GM12878 (cell line): ENCODE measurements at regions not wholly inside any gene's neighbourhood (a gene's known extent, or its start where the extent isn't known, plus 50 kb on each side); places are given as distances from the start of the nearest gene placed in this dataset.

Experiments used
- ATAC-seq: fragments of 200-7000 bp; cut with Tn5 transposase; 3 replicates; pipeline ENCODE4 v1.9.1; 2020; ENCODE audit warnings: mild to moderate bottlenecking, moderate library complexity
- BruUV-seq: library from RNA; stranded (reverse); fragments of 400-500 nt; replicated peaks from 2 replicates; lab custom pipeline; 2021; lab: Mats Ljungman, UMichigan
- CTCF ChIA-PET: fragments of 300-600 bp; sonication (Branson Sonifier 250); formaldehyde crosslinking; extraction: SDS; loops from one replicate; lab custom pipeline; 2021; ENCODE audit warnings: inconsistent platforms; lab: Yijun Ruan, JAX
- POLR2A ChIA-PET: fragments of 350-600 bp; formaldehyde crosslinking; extraction: SDS; loops from one replicate; lab custom pipeline; 2021; ENCODE audit warnings: inconsistent platforms; lab: Charles Lee
- RAD21 ChIA-PET: fragments of 300-600 bp; sonication (Branson Sonifier 250); formaldehyde crosslinking; loops from one replicate; lab custom pipeline; 2023; ENCODE audit warnings: antibody characterized with exemption; ENCODE audit not compliant: unreplicated experiment; lab: Charles Lee
- SMC1A ChIA-PET: fragments of 300-600 bp; sonication (Branson Sonifier 250); formaldehyde crosslinking; loops from one replicate; lab custom pipeline; 2023; ENCODE audit not compliant: unreplicated experiment, uncharacterized antibody; lab: Charles Lee
- DNase-seq: peaks from one replicate; pipeline ENCODE4 v3.0.0-alpha.2; 2011; ENCODE audit warnings: low read depth, low spot score
- FAIRE-seq: peaks from 3 replicates; lab custom pipeline; 2011; peaks lifted over from hg19 to GRCh38; lab: Jason Lieb, UNC
- H2AFZ ChIP-seq: 2 replicates; pipeline ENCODE4 v1.6.0; 2011; ENCODE audit warnings: low read depth, low read length, control low read depth; ENCODE audit not compliant: control insufficient read depth
- H3K27ac ChIP-seq: 2 replicates; pipeline ENCODE4 v1.5.1; 2011; ENCODE audit warnings: control low read depth; ENCODE audit not compliant: control insufficient read depth, insufficient read depth
- H3K27me3 ChIP-seq, 2 experiments: replicated peaks in 1 of 2; 2 replicates each; pipeline versions ENCODE4 v1.6.0 to v1.6.1; 2011; ENCODE audit warnings: low read length in 1 of 2; ENCODE audit not compliant: control insufficient read depth in 2 of 2, insufficient read depth in 2 of 2
- H3K36me3 ChIP-seq, 2 experiments: 2 replicates each; pipeline ENCODE4 v1.5.1; 2011; ENCODE audit warnings: low read length in 1 of 2; ENCODE audit not compliant: control insufficient read depth in 2 of 2, insufficient read depth in 2 of 2
- H3K4me1 ChIP-seq: 2 replicates; pipeline ENCODE4 v1.6.1; 2011; ENCODE audit warnings: mild to moderate bottlenecking, low read length, moderate library complexity, mixed read lengths; ENCODE audit not compliant: control insufficient read depth, insufficient read depth
- H3K4me2 ChIP-seq: 2 replicates; pipeline ENCODE4 v1.6.0; 2011; ENCODE audit warnings: control low read depth; ENCODE audit not compliant: control insufficient read depth, insufficient read depth
- H3K4me3 ChIP-seq: fragments of 200-600 bp; sonication (generic); 2 replicates; pipeline ENCODE4 v1.5.1; 2016
- H3K79me2 ChIP-seq: 2 replicates; pipeline ENCODE4 v1.6.0; 2011; ENCODE audit warnings: low read length; ENCODE audit not compliant: control insufficient read depth, insufficient read depth
- H3K9ac ChIP-seq: 2 replicates; pipeline ENCODE4 v1.8.0; 2011; ENCODE audit warnings: low read length, control low read depth, mixed read lengths; ENCODE audit not compliant: control insufficient read depth, insufficient read depth
- H3K9me3 ChIP-seq: replicated peaks from 3 replicates; pipeline ENCODE4 v1.5.1; 2011; ENCODE audit warnings: mild to moderate bottlenecking, low read length; ENCODE audit not compliant: control insufficient read depth, insufficient read depth
- H4K20me1 ChIP-seq: 2 replicates; pipeline ENCODE4 v1.6.0; 2011; ENCODE audit not compliant: control insufficient read depth, insufficient read depth
- CEBPB ChIP-seq, 2 experiments: fragments of 150-350 bp in 1 of 2; IDR thresholded peaks; 2 replicates each; pipeline ENCODE4 v1.6.1; 2012 to 2014; ENCODE audit warnings: low read depth in 2 of 2, low read length in 2 of 2, borderline replicate concordance in 1 of 2, inconsistent platforms in 1 of 2
- EGR1 ChIP-seq, 2 experiments: IDR thresholded peaks; 1 replicate in 1 of 2; 2 replicates in 1 of 2; pipeline ENCODE4 v1.6.1; 2011 to 2012; ENCODE audit warnings: low read depth in 2 of 2, low read length in 2 of 2, borderline replicate concordance in 1 of 2, mild to moderate bottlenecking in 1 of 2, moderate library complexity in 1 of 2
- IKZF1 ChIP-seq: fragments of 450-650 bp; conservative IDR thresholded peaks from 2 replicates; pipeline ENCODE4 v1.6.1; 2017; ENCODE audit warnings: antibody characterized with exemption, mild to moderate bottlenecking
- KLF5 ChIP-seq: fragments of 450-650 bp; IDR thresholded peaks from 2 replicates; pipeline ENCODE4 v1.6.1; 2014; ENCODE audit warnings: mild to moderate bottlenecking; ENCODE audit not compliant: partially characterized antibody
- PAX5 ChIP-seq: IDR thresholded peaks from 2 replicates; pipeline ENCODE4 v1.6.1; 2011; ENCODE audit warnings: low read depth, low read length, borderline replicate concordance
- POU2F2 ChIP-seq: IDR thresholded peaks from 3 replicates; pipeline ENCODE4 v1.6.1; 2011; ENCODE audit warnings: low read depth, mild to moderate bottlenecking, low read length, borderline replicate concordance
- RFX5 ChIP-seq: IDR thresholded peaks from 2 replicates; pipeline ENCODE4 v1.6.1; 2011; ENCODE audit warnings: low read depth, low read length, improper control_type of control experiment
- SUPT20H ChIP-seq: IDR thresholded peaks from 2 replicates; pipeline ENCODE4 v1.6.1; 2011; ENCODE audit warnings: low read depth, mild to moderate bottlenecking, low read length, moderate library complexity, borderline replicate concordance; ENCODE audit not compliant: control insufficient read depth
- ZNF217 ChIP-seq: fragments of 450-650 bp; IDR thresholded peaks from 2 replicates; pipeline ENCODE4 v1.6.1; 2017; ENCODE audit warnings: antibody characterized with exemption, mild to moderate bottlenecking
- WGBS: methylation state at CpG from one replicate; pipeline ENCODE4 v1.1.6; 2016; ENCODE audit warnings: low lambda C conversion rate; ENCODE audit not compliant: insufficient replicate concordance, insufficient coverage; ENCODE audit errors: missing lambda C conversion rate; 5-methylcytosine and 5-hydroxymethylcytosine counted together
- in situ Hi-C: fragments of 300-500 bp; cut with MboI; formaldehyde crosslinking; loops from 9 replicates; pipeline ENCODE4 v1.14.3; 2018; ENCODE audit warnings: mixed read lengths
- intact Hi-C: fragments of 100-400 bp; cut with micrococcal nuclease; formaldehyde crosslinking; loops from one replicate; pipeline ENCODE4 v1.14.2; 2022; ENCODE audit not compliant: unreplicated experiment
- TF ChIP-seq, protein P1 (sequence below): IDR thresholded peaks from 2 replicates; pipeline ENCODE4 v1.6.1; 2012; ENCODE audit warnings: improper control_type of control experiment, low read depth, low read length; ENCODE audit not compliant: insufficient replicate concordance
- TF ChIP-seq, protein P2 (sequence below): IDR thresholded peaks from 2 replicates; pipeline ENCODE4 v1.6.1; 2012; ENCODE audit warnings: low read depth, low read length, improper control_type of control experiment
- TF ChIP-seq, protein P3 (sequence below): fragments of 450-650 bp; formaldehyde crosslinking; IDR thresholded peaks from 2 replicates; pipeline ENCODE4 v1.5.0; 2022; ENCODE audit warnings: mild to moderate bottlenecking, missing genetic modification characterization
- TF ChIP-seq, protein P4 (sequence below): fragments of 450-650 bp; IDR thresholded peaks from 2 replicates; pipeline ENCODE4 v1.6.1; 2017; ENCODE audit warnings: borderline replicate concordance

DNA sequence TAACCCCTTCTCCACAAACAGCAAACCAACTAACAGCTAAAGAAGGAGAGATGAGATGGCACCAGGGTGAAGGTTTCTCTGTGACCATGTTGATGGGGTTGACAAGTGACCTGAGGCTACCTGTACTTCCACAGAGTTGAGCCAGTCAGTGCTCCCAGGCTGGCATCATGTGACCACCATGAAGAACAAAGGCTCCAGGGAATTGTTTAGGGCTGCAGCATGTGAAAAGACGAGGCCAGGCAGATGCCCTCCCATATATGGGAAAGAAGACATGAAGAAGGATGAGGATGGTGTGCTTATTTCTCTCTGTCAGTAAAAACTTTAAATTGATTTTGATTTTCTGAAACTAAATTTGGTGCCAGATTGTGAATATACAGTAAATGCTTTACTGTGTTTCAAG is 220.6 kb downstream of the OLFM4 start:
- ChIA-PET RAD21 (interaction anchor here (1.4 to 2.4 kb wide), 2 partner anchors 154 to 1996 kb away, joined by 3 to 11 read pairs; no protein-coding TSS in a partner anchor), CTCF (interaction anchor here (0.6 to 1.9 kb wide), 6 partner anchors 9 to 504 kb away, joined by 3 to 7 read pairs (median 6); no protein-coding TSS in a partner anchor), SMC1A (interaction anchor here (3.1 kb wide), 1 partner anchor 534 kb away, joined by 30 read pairs; no protein-coding TSS in a partner anchor), POLR2A (no interaction called here)
- Histone ChIP-seq H3K9ac (no peak overlapping the region), H3K4me3 (no peak overlapping the region), H2AFZ (no peak overlapping the region), H3K4me1 (no peaks in the 10 kb centered on the region), H4K20me1 (no peaks in the 10 kb centered on the region), H3K9me3 (no peaks in the 10 kb centered on the region), H3K36me3 (no peaks in the 10 kb centered on the region), H3K4me2 (no peak overlapping the region), H3K27ac (no peak overlapping the region), H3K27me3 (no peaks in the 10 kb centered on the region), H3K79me2 (no peaks in the 10 kb centered on the region)
- intact Hi-C loops (no loop called here), in situ Hi-C loops (no loop called here)
- ATAC-seq (no peak), DNase-seq (no peak), FAIRE-seq (no peak)
- BruUV-seq: no TSS peak
- 0% methylated on average over 1 of the region's 1 CpG for WGBS
- no peak for TF ChIP-seq EGR1 (IDR thresholded peaks at IDR 0.05; ENCODE audit: borderline replicate concordance in 1 of 2, low read depth in 2 of 2, low read length in 2 of 2)
- TF ChIP-seq, protein P1, sequence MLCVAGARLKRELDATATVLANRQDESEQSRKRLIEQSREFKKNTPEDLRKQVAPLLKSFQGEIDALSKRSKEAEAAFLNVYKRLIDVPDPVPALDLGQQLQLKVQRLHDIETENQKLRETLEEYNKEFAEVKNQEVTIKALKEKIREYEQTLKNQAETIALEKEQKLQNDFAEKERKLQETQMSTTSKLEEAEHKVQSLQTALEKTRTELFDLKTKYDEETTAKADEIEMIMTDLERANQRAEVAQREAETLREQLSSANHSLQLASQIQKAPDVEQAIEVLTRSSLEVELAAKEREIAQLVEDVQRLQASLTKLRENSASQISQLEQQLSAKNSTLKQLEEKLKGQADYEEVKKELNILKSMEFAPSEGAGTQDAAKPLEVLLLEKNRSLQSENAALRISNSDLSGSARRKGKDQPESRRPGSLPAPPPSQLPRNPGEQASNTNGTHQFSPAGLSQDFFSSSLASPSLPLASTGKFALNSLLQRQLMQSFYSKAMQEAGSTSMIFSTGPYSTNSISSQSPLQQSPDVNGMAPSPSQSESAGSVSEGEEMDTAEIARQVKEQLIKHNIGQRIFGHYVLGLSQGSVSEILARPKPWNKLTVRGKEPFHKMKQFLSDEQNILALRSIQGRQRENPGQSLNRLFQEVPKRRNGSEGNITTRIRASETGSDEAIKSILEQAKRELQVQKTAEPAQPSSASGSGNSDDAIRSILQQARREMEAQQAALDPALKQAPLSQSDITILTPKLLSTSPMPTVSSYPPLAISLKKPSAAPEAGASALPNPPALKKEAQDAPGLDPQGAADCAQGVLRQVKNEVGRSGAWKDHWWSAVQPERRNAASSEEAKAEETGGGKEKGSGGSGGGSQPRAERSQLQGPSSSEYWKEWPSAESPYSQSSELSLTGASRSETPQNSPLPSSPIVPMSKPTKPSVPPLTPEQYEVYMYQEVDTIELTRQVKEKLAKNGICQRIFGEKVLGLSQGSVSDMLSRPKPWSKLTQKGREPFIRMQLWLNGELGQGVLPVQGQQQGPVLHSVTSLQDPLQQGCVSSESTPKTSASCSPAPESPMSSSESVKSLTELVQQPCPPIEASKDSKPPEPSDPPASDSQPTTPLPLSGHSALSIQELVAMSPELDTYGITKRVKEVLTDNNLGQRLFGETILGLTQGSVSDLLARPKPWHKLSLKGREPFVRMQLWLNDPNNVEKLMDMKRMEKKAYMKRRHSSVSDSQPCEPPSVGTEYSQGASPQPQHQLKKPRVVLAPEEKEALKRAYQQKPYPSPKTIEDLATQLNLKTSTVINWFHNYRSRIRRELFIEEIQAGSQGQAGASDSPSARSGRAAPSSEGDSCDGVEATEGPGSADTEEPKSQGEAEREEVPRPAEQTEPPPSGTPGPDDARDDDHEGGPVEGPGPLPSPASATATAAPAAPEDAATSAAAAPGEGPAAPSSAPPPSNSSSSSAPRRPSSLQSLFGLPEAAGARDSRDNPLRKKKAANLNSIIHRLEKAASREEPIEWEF: no peak
- TF ChIP-seq RFX5: no peak
- TF ChIP-seq SUPT20H: no peak
- no peak for TF ChIP-seq PAX5
- TF ChIP-seq, protein P2, sequence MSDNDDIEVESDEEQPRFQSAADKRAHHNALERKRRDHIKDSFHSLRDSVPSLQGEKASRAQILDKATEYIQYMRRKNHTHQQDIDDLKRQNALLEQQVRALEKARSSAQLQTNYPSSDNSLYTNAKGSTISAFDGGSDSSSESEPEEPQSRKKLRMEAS: no peak
- TF ChIP-seq POU2F2: no peak
- TF ChIP-seq KLF5: no peak
- no peak for TF ChIP-seq CEBPB (IDR thresholded peaks at IDR 0.05; ENCODE audit: borderline replicate concordance in 1 of 2, low read depth in 2 of 2, low read length in 2 of 2)
- no peak for TF ChIP-seq ZNF217
- no peak for TF ChIP-seq IKZF1
- TF ChIP-seq, protein P3, sequence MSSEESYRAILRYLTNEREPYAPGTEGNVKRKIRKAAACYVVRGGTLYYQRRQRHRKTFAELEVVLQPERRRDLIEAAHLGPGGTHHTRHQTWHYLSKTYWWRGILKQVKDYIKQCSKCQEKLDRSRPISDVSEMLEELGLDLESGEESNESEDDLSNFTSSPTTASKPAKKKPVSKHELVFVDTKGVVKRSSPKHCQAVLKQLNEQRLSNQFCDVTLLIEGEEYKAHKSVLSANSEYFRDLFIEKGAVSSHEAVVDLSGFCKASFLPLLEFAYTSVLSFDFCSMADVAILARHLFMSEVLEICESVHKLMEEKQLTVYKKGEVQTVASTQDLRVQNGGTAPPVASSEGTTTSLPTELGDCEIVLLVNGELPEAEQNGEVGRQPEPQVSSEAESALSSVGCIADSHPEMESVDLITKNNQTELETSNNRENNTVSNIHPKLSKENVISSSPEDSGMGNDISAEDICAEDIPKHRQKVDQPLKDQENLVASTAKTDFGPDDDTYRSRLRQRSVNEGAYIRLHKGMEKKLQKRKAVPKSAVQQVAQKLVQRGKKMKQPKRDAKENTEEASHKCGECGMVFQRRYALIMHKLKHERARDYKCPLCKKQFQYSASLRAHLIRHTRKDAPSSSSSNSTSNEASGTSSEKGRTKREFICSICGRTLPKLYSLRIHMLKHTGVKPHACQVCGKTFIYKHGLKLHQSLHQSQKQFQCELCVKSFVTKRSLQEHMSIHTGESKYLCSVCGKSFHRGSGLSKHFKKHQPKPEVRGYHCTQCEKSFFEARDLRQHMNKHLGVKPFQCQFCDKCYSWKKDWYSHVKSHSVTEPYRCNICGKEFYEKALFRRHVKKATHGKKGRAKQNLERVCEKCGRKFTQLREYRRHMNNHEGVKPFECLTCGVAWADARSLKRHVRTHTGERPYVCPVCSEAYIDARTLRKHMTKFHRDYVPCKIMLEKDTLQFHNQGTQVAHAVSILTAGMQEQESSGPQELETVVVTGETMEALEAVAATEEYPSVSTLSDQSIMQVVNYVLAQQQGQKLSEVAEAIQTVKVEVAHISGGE: no peak
- TF ChIP-seq, protein P4, sequence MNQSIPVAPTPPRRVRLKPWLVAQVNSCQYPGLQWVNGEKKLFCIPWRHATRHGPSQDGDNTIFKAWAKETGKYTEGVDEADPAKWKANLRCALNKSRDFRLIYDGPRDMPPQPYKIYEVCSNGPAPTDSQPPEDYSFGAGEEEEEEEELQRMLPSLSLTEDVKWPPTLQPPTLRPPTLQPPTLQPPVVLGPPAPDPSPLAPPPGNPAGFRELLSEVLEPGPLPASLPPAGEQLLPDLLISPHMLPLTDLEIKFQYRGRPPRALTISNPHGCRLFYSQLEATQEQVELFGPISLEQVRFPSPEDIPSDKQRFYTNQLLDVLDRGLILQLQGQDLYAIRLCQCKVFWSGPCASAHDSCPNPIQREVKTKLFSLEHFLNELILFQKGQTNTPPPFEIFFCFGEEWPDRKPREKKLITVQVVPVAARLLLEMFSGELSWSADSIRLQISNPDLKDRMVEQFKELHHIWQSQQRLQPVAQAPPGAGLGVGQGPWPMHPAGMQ: no peak
